Stimulated activated naive B cell treated with anti-CD40 and anti-IgM and Interleukin-4, amounts not matched to agents 10 μg/mL and 1 μg/mL and 100 μg/mL, for 72 hours (primary cell): ENCODE measurements at regions not wholly inside any gene's neighbourhood (a gene's known extent, or its start where the extent isn't known, plus 50 kb on each side); places are given as distances from the start of the nearest gene placed in this dataset.

Source experiments
- ATAC-seq, 2 donors: fragments of 150-1000 bp; cut with Tn5 transposase; replicated peaks; 2 replicates each; pipeline ENCODE4 v1.10.0; 2021; ENCODE audit warnings: moderate library complexity in 1 of 2
- DNase-seq: peaks from one replicate; pipeline ENCODE4 v3.0.0; 2021
- H3K27ac Mint-ChIP-seq: one replicate; pipeline ENCODE4 v1.8.0; 2022; ENCODE audit warnings: mild to moderate bottlenecking, mixed read lengths
- H3K27me3 Mint-ChIP-seq, 2 donors: one replicate each; pipeline ENCODE4 v1.8.0; 2022; ENCODE audit warnings: mixed read lengths in 2 of 2
- H3K36me3 Mint-ChIP-seq, 2 donors: one replicate each; pipeline ENCODE4 v1.8.0; 2022; ENCODE audit warnings: mixed read lengths in 2 of 2, mild to moderate bottlenecking in 1 of 2
- H3K4me1 Mint-ChIP-seq, 2 donors: one replicate each; pipeline ENCODE4 v1.8.0; 2022; ENCODE audit warnings: mixed read lengths in 2 of 2, mild to moderate bottlenecking in 1 of 2
- H3K4me3 Mint-ChIP-seq, 2 donors: one replicate each; pipeline ENCODE4 v1.8.0; 2022; ENCODE audit warnings: mild to moderate bottlenecking in 2 of 2, mixed read lengths in 2 of 2, moderate library complexity in 1 of 2
- H3K9me3 Mint-ChIP-seq, 2 donors: one replicate each; pipeline ENCODE4 v1.8.0; 2022; ENCODE audit warnings: mixed read lengths in 2 of 2, mild to moderate bottlenecking in 1 of 2

GRCh38 chr2:181755181-181755580 lies 74.9 kb upstream of the NEUROD1 start:
- Mint-ChIP-seq H3K9me3 (peaks cover 5 to 6% of the 10 kb centered on the region in 2 donors), H3K4me3 (no peak overlapping the region), H3K27me3 (peaks cover 21 to 32% of the 10 kb centered on the region in 2 donors), H3K27ac (no peak overlapping the region), H3K4me1 (no peaks in the 10 kb centered on the region), H3K36me3 (peaks cover 0 to 3% of the 10 kb centered on the region in 2 donors)
- ATAC-seq = no peak
- no peak for DNase-seq

- Mint-ChIP-seq H3K4me1 (no peaks in the 10 kb centered on the region), H3K4me3 (no peak overlapping the region), H3K36me3 (peaks cover 0 to 3% of the 10 kb centered on the region in 2 donors), H3K27me3 (peaks cover 6 to 18% of the 10 kb centered on the region in 2 donors), H3K27ac (no peak overlapping the region), H3K9me3 (peaks cover 5 to 6% of the 10 kb centered on the region in 2 donors)
- DNase-seq (no peak), ATAC-seq (no peak)
Measured at GRCh38 chr2:181760521-181760920, 80.2 kb upstream of the NEUROD1 start.

GRCh38 chr2:181761175-181761574 lies 80.9 kb upstream of the NEUROD1 start:
- H3K36me3 Mint-ChIP-seq = peaks cover 0 to 3% of the 10 kb centered on the region in 2 donors
- H3K27me3 Mint-ChIP-seq = peaks cover 6 to 14% of the 10 kb centered on the region in 2 donors
- ATAC-seq (no peak), DNase-seq (no peak)
- H3K4me3 Mint-ChIP-seq = no peak overlapping the region
- H3K27ac Mint-ChIP-seq = no peak overlapping the region
- H3K4me1 Mint-ChIP-seq = no peaks in the 10 kb centered on the region
- peaks cover 5 to 6% of the 10 kb centered on the region in 2 donors for H3K9me3 Mint-ChIP-seq

GRCh38 chr2:181762000-181762399 lies 81.7 kb upstream of the NEUROD1 start:
- H3K4me3 Mint-ChIP-seq = no peak overlapping the region
- no peaks in the 10 kb centered on the region for H3K4me1 Mint-ChIP-seq
- H3K27ac Mint-ChIP-seq = no peak overlapping the region
- H3K36me3 Mint-ChIP-seq = peaks cover 0 to 3% of the 10 kb centered on the region in 2 donors
- H3K27me3 Mint-ChIP-seq = peaks cover 6 to 13% of the 10 kb centered on the region in 2 donors
- no peak for ATAC-seq
- no peak for DNase-seq
- H3K9me3 Mint-ChIP-seq = peaks cover 5 to 6% of the 10 kb centered on the region in 2 donors

- no peak for DNase-seq
- no peak overlapping the region for H3K4me3 Mint-ChIP-seq
- H3K36me3 Mint-ChIP-seq = peaks cover 0 to 3% of the 10 kb centered on the region in 2 donors
- no peak for ATAC-seq
- H3K27me3 Mint-ChIP-seq = peaks cover 6 to 13% of the 10 kb centered on the region in 2 donors
- H3K9me3 Mint-ChIP-seq = peaks cover 5 to 6% of the 10 kb centered on the region in 2 donors
- H3K4me1 Mint-ChIP-seq = no peaks in the 10 kb centered on the region
- no peak overlapping the region for H3K27ac Mint-ChIP-seq
Measured at GRCh38 chr2:181762848-181763247, 82.5 kb upstream of the NEUROD1 start.

- Mint-ChIP-seq H3K9me3 (peaks cover 5 to 6% of the 10 kb centered on the region in 2 donors), H3K27me3 (peaks cover 6 to 13% of the 10 kb centered on the region in 2 donors), H3K27ac (no peak overlapping the region), H3K4me3 (no peak overlapping the region), H3K36me3 (peaks cover 0 to 3% of the 10 kb centered on the region in 2 donors), H3K4me1 (no peaks in the 10 kb centered on the region)
- DNase-seq = no peak
- ATAC-seq = no peak
Measured at GRCh38 chr2:181763423-181763822, 83.1 kb upstream of the NEUROD1 start.

- H3K9me3 Mint-ChIP-seq = peaks cover 3 to 5% of the 10 kb centered on the region in 2 donors
Measured at GRCh38 chr2:181764095-181764963, 84.0 kb upstream of the NEUROD1 start.

GRCh38 chr2:181766129-181766528 lies 85.8 kb upstream of the NEUROD1 start:
- Mint-ChIP-seq H3K4me1 (no peaks in the 10 kb centered on the region), H3K4me3 (no peak overlapping the region), H3K27me3 (peaks cover 0 to 6% of the 10 kb centered on the region in 2 donors), H3K36me3 (no peaks in the 10 kb centered on the region), H3K9me3 (no peaks in the 10 kb centered on the region), H3K27ac (no peak overlapping the region)
- no peak for ATAC-seq
- no peak for DNase-seq

More at GRCh38 chr2:181764095-181764963, 84.0 kb upstream of the NEUROD1 start:
- no peak overlapping the region for H3K4me3 Mint-ChIP-seq
- ATAC-seq = no peak
- no peak overlapping the region for H3K27ac Mint-ChIP-seq
- no peaks in the 10 kb centered on the region for H3K36me3 Mint-ChIP-seq
- no peak for DNase-seq
- H3K27me3 Mint-ChIP-seq = peaks cover 0 to 7% of the 10 kb centered on the region in 2 donors
- no peaks in the 10 kb centered on the region for H3K4me1 Mint-ChIP-seq

GRCh38 chr2:181770150-181770549 lies 89.8 kb upstream of the NEUROD1 start:
- peaks cover 0 to 6% of the 10 kb centered on the region in 2 donors for H3K27me3 Mint-ChIP-seq
- H3K36me3 Mint-ChIP-seq = no peaks in the 10 kb centered on the region
- no peak overlapping the region for H3K27ac Mint-ChIP-seq
- H3K9me3 Mint-ChIP-seq = peaks cover 2 to 7% of the 10 kb centered on the region in 2 donors
- H3K4me1 Mint-ChIP-seq = peaks cover 6 to 9% of the 10 kb centered on the region in 2 donors
- no peak for DNase-seq
- ATAC-seq = no peak
- H3K4me3 Mint-ChIP-seq = no peak overlapping the region

- no peak overlapping the region for H3K27ac Mint-ChIP-seq
- peaks cover 6 to 10% of the 10 kb centered on the region in 2 donors for H3K4me1 Mint-ChIP-seq
- peaks cover 2 to 7% of the 10 kb centered on the region in 2 donors for H3K9me3 Mint-ChIP-seq
- DNase-seq = no peak
- ATAC-seq = no peak
- peaks cover 0 to 6% of the 10 kb centered on the region in 2 donors for H3K27me3 Mint-ChIP-seq
- no peaks in the 10 kb centered on the region for H3K36me3 Mint-ChIP-seq
- no peak overlapping the region for H3K4me3 Mint-ChIP-seq
Measured at GRCh38 chr2:181771356-181771755, 91.0 kb upstream of the NEUROD1 start.

GRCh38 chr2:181772334-181772733 lies 92.0 kb upstream of the NEUROD1 start:
- peaks cover 2 to 7% of the 10 kb centered on the region in 2 donors for H3K9me3 Mint-ChIP-seq
- H3K36me3 Mint-ChIP-seq = no peaks in the 10 kb centered on the region
- ATAC-seq = no peak

GRCh38 chr2:181772777-181773176 lies 92.5 kb upstream of the NEUROD1 start:
- no peak for DNase-seq
- Mint-ChIP-seq H3K4me3 (no peak overlapping the region), H3K9me3 (peaks cover 2 to 7% of the 10 kb centered on the region in 2 donors), H3K36me3 (no peaks in the 10 kb centered on the region), H3K27me3 (peaks cover 0 to 6% of the 10 kb centered on the region in 2 donors), H3K27ac (no peak overlapping the region), H3K4me1 (peaks cover 6 to 10% of the 10 kb centered on the region in 2 donors)
- ATAC-seq = no peak

More at GRCh38 chr2:181772334-181772733, 92.0 kb upstream of the NEUROD1 start:
- Mint-ChIP-seq H3K4me3 (no peak overlapping the region), H3K4me1 (peaks cover 6 to 10% of the 10 kb centered on the region in 2 donors), H3K27me3 (peaks cover 0 to 6% of the 10 kb centered on the region in 2 donors), H3K27ac (no peak overlapping the region)
- DNase-seq = no peak

- no peak overlapping the region for H3K27ac Mint-ChIP-seq
- peaks cover 0 to under 1% of the 10 kb centered on the region in 2 donors for H3K27me3 Mint-ChIP-seq
- peaks cover 6 to 10% of the 10 kb centered on the region in 2 donors for H3K4me1 Mint-ChIP-seq
- no peak overlapping the region for H3K4me3 Mint-ChIP-seq
- H3K9me3 Mint-ChIP-seq = peaks cover 2 to 7% of the 10 kb centered on the region in 2 donors
- no peak for DNase-seq
- no peak for ATAC-seq
- no peaks in the 10 kb centered on the region for H3K36me3 Mint-ChIP-seq
Measured at GRCh38 chr2:181774685-181775084, 94.4 kb upstream of the NEUROD1 start.

- Mint-ChIP-seq H3K4me3 (no peak overlapping the region), H3K27ac (no peak overlapping the region), H3K27me3 (no peaks in the 10 kb centered on the region), H3K9me3 (peaks cover 2 to 7% of the 10 kb centered on the region in 2 donors), H3K36me3 (no peaks in the 10 kb centered on the region), H3K4me1 (peaks cover 14 to 26% of the 10 kb centered on the region in 2 donors)
- DNase-seq = no peak
- no peak for ATAC-seq
Measured at GRCh38 chr2:181776336-181776735, 96.0 kb upstream of the NEUROD1 start.

GRCh38 chr2:181777734-181778133 lies 97.4 kb upstream of the NEUROD1 start:
- Mint-ChIP-seq H3K27me3 (no peaks in the 10 kb centered on the region), H3K4me3 (no peak overlapping the region), H3K9me3 (peaks cover 2 to 7% of the 10 kb centered on the region in 2 donors), H3K36me3 (no peaks in the 10 kb centered on the region), H3K27ac (no peak overlapping the region), H3K4me1 (peaks cover 14 to 28% of the 10 kb centered on the region in 2 donors)
- ATAC-seq (no peak), DNase-seq (no peak)
